Fibroblast of skin of right quadriceps (primary cell): ENCODE measurements at regions not wholly inside any gene's neighbourhood (a gene's known extent, or its start where the extent isn't known, plus 50 kb on each side); places are given as distances from the start of the nearest gene placed in this dataset.

ENCODE experiments used
- DNase-seq: peaks from one replicate; pipeline ENCODE4 v3.0.0-alpha.2; 2013

DNA sequence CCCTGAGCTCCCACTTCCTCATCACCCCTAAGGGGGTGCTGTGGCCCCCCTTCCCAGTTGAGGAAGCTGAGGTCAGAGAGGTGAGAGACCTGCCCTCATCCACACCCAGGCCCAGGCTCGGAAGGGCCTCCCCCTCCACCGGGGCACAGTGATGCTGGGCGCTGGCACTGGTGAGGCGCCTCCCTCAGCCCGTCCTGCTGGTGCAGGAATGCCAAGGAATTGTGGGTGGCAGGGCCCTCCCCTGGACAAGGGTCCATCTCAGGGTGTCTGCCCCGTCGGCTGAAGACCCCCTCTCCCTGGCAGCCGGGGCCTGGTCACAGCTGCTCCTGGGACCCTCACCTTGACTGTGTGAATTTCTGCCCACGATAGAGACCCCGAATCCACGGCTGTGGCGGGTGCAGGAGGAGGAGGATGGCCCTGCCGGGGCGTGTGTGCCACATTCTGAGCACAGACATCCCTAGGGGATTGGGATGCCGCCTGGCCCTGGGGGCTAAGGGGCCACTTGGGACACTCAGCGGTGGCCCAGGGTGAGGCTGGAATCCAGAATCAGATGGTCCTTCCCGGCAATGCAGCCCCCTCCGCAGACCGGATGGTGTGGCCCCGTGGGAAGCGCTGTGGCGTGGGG is 70.2 kb upstream of the GATA5 start:
- DNase-seq = no peak

DNA sequence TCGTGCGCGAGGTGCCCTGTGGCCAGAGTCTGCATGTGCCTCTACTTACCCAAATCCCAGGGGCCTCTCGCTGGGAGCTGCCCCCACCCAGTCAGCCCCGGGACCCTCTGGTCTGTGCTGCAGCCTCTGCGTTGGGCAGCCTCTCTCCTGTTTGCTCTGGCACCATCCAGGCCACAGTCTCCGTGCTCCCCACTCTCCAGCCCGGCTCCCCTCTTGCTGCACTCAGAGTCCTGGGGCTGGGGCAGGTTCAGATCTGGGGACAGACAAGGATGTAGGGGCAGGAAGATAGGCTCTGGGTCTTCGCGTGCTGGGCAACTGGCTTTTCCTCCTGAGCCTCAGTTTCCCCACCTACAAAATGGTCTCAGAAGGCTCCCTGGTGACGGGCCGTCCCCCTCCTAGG is 70.8 kb upstream of the GATA5 start:
- no peak for DNase-seq

DNA sequence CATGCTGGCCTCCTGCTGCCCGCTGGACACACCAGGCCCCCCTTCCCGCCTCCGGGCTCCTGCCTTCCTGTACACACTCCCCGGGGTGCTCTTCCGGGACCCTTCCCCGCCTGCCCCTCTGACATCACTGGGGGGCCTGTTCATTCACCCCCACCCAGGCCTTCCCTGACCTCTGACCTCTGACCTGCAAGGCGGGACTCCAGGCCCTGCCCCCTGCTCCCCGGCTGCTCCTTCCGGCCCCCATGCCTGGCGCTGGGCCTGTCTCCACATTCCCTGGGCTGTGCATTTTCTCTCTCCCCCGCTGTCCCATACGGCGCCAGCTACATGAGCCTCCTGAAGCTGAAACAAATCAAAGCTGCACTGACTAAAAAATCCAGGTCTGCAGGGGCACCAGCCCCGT is 71.6 kb upstream of the GATA5 start:
- DNase-seq = no peak

DNA sequence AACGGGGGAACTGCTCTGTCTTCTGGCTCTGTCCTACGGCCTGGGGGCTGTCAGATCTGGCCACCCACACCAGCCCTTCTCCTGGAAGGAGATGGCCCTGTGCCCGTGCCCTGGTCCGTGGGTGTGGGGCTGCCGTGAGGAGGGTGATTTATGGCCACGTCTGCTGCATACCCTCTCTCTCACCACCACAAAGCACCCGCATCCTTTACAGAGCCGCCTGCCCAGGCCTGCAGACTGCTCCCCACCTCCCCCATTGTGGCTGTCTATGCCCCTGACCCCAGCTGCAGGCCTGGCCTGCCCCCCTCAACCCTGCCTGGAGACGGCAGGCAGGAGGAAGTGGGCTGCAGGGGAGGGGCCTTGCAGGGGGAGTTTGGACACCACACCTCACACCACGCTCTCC is 72.7 kb upstream of the GATA5 start:
- no peak for DNase-seq

DNA sequence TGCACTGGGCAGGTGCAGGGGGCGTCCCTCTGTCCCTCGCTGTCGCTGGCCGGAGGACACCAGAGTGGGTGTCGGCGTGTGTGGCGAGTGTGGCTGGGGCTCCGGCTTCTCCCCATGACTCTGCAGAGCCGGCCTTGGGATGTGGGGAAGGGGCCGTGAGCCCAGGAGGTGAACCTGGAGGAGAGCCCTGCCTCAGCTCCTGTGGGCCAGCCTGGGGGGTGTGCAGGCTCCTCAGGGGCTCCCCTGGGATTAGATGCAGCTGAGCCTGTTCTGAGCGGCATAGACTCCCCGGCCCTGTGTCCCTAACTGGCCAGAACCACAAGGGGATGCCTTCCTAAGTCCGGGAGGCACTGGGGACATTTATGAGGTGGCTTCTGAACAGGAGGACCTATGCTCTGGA is 73.2 kb upstream of the GATA5 start:
- no peak for DNase-seq

DNA sequence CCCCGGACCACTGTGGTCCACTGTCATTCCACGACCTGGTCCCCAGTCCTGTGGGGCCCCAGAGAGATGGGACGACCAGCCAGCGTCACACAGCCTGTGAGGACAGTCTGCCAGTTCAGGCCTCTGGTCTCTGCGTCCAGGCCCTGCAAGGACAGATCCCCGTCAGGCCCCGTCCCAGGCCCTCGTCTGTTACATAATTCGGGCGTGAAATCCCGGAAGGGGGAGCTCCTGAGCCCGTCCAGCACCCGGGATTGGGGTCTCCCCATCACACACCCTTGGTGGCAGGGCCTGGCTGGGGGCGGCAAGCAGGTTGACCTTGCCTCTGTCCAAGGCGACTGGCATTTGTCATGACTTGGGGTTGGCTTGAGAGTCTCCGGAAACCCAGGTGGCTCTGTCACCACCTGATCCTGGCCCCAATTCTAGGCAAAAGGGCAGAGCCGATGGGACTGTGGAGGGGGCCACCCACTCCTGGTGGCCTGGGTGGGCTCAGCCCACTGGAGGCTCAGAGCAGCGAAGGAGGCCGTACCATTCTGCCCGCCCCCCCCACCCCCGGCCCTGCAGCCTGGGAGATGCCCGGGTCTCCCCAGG is 73.8 kb upstream of the GATA5 start:
- DNase-seq = no peak

DNA sequence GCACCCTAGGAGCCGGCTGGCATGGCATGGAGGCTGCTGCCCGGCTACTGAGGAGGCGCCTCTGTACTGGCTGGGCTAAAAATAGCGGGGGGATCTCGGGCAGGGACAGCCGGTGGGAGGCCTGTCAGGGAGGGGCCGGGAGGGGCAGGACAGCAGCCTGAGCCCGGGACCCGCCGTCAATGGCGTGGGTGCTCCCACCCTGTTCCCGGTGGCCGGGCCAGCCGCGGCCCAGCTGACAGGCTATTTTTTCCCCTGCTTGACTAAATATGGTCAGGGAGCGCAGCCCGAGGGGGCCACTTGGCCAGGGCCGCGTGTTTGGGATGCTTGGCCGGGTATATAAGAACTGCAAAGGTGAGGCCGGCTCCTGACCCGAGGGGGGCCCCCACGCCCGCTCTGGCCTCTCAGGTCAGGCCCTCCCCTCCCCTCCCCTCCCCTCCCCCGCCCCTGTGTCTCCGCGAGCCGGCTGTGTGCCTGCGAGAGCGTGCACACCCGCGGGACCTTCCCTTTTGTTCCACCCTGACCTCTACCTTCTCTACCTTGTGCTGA is 74.4 kb upstream of the GATA5 start:
- DNase-seq = no peak

DNA sequence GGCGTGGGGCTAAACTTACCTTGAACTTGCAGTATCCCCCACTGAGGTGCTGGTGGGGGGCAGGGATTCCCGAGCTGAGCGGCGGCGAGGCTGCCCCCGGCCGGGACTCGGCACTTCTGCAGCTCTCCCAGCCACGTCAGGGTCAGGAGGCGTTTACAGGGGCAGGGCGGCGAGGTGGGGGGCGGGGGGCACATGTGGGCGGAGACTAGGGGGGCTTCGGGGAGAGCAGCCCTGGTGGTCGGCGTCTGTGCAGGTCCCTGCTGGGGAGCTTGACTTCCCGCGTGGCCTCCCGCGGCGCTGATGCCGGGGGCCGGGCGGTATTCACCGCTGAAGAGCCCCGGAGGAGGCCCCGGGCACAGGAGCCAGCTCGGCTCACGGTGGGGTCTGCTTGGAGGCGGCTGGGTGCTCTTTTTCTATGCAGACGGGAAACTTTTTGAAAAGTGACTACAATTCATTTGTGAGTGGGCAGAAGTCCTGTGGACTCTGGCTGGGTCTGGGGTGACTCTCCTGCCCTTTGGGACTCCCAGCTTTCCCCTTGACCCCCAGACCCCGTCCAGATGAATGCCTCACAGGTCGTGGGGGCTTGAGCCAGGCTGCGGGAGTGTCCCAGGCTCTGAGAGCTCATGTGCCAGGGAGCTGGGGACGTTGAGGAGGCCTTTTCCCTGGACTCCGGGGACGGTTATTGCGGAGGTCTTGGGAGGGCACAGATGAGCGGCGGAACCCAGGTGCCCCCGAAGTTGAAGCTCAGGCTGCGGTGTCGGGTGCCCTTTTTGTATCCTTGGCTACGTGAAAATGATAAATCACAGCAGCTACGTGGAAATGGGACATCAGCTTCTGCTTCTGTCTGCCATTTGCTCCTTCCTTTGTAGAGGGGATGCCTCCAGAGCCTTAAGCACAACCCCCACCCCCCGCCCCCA is 75.9 kb upstream of the GATA5 start:
- DNase-seq = no peak

DNA sequence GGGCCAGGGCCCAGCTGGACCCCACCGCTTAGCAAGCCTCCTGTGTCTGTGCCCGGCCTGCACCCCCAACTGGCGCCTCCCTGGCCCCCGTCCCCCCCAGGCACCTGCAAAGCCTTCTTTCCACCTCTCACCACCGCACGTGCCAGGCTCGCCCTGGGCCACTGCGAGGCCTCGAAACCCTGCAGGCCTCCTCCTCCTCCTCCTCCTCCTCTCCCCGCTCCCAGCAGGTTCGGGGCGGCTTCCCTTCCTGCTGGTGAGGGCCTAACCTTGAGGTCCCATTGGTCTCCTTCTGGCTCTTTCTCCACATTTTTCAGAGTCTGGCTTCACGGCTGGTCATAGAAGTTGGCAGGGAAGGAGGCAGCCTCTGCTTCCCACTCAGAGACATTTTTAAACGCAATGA is 76.8 kb upstream of the GATA5 start:
- no peak for DNase-seq

DNA sequence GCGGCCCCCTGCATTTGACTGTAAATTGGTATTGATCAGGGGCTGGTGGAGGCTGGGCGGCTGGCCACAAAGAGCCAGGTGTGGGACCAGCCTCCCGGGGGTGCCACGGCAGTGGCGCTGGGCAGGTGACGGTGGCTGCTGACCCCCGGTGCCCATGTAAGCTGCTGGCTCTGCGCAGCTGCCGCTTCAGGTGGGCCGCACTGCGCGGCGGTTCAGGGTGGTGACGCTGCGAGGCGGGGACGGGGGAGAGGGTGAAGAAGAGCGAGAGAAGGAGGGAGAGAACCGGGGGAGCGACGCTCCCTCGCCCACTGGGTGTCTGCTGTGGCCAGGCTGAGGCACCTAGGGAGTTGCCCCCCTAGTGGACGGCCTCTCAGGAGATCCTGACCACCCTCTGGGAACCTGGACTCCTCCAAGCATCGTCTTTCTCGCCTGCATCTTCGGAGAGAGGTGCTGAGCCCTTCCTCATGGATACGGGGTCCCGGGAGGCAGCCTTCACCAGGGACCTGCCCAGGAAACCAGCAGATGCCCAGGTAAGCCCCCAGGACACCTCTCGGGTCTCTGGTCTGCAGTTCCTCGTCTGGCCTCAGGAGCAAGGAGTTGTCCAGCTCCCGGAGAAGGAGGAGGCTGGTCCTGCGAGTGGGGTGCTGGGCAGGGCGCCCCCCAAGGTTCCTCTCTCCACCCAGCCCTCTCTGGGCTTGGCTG is 77.5 kb upstream of the GATA5 start:
- no peak for DNase-seq

DNA sequence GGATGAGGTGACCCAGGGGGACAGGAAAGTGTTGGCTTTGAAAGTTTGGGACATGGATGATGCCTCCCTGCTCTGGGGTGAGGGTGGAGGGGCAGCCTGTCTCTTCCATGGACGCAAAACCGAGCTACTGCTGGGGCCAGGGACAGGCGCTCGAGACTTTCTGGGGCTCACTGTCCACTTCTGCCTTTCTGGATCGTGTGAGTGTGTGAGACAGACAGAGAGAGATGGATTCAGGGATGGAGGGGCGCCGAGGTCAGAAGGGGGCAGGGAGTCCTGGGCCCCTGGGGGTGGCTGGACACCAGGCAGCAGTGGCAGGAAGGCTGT is 78.0 kb upstream of the GATA5 start:
- DNase-seq = no peak

DNA sequence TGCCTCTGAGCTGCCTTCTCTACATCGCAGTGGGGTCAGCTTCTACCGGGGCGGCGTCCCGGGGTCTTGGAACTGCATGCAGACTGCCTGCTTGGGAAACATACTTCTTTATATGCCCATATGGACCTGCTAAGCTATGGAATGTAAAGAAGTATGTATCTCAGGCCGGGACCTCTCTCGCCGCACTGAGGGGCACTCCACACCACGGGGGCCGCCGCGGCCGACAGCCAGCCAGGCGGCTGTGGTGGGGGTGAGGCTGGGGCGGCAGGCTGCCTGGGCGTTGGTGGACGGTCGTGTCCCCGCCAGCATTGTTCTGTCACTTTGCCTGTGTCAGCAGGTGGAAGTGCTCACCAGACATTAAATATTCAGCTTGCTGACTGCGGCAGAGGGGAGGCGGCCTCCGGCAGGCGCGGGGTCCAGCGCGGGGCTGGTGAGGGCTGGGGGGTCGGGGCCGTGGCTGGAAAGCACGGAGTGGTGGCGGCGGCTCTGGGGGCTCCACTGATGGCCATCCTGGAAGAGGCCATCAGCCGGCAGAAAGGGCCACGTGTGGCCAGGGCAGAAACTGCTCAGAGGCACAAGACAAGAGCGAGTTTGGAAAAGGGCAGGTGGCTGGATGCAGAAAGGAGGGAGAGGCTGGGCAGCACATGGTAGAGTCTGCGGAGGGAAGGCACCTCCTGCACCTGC is 78.6 kb upstream of the GATA5 start:
- no peak for DNase-seq

DNA sequence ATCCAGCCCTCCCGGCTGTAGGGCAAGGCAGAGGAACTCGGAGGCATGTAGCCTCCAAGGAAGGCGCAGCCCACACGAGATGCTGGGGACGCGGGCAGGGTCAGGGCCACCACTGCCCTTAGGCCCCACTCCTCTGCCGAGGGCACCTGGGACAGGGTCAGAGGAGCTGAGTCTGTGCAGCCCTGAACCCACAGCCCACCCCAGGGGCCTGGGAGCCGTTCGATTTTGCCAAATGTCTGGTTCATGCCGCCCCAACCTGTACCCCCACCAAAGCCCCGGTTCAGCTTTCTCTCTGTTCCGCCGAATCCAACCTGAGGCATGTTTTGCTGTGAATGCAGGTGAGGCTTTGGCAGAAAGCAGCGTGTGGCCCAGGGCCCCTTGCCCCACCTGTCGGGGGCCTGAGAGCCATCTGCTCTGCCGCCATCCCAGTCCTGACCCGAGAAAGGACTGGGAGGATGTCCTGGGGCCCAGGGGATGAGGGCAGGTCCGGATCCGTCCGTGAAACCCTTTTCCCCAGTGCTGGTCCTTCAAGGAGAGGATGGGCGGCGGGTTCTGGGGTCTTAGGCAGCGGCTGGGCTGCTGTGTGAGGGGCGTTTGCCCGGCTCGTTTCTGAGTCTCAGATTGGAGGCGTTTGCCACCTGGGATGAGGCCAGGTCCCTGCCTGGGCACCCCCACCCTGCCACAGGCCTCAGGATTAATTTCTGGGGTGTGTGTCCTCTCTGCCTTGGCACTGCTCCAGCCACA is 79.3 kb upstream of the GATA5 start:
- DNase-seq = no peak

DNA sequence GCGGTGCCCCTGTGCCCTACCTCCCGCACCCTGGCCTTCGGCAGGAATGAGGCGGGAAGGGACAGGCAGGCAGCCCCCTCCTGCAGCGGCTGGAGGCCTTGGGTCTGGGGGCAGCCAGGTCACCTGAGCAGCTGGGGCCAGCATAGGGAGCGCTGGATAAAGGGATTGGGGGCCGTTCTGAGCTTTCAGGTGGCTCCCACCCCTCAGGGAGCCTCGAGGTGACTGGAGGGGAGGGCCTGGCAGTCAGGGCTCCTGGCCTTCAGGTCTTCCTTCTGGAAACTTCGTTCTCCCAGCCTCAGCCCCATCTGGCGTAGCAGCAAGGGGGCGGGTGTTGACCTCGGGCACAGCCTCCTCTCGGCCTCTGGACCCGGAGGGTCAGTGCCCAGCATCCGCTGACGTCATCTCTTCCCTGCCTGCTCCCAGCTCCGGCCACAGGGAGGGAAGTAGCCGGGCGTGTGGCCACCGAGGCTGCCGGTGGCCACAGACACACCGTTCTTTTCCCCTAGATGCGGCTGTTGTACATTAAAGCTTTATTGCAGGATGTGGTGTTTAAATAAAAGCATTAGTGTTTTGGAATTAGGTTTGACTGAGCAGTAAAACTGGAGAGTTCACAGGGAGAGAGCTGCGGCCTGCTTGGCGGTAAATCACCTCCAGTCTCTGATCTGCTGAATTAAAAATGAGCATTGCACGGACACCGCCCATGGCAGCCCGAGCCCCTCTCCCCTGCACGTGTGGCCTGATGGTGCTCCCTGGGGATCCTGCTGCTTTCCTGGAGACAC is 80.0 kb upstream of the GATA5 start:
- no peak for DNase-seq

DNA sequence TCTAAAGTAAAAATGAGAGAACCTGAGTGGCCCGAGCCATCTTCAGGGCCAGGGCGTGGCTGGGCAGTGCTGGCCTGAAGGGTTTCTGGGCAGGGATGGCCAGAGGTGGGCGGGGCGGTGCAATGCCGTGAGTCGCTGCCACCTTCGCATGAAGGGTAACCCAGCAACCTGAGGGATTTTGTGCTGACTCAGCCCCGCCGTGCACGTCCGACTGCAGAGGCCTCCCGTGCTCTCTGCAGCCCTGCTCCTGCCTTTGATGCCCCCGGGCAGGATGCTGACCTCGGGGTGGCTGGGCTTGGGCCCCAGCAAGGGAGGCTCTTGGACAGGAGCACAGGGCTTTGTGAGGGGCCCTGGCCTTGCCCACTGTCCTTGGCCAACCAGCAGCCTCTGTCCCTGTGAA is 81.7 kb upstream of the GATA5 start:
- no peak for DNase-seq

DNA sequence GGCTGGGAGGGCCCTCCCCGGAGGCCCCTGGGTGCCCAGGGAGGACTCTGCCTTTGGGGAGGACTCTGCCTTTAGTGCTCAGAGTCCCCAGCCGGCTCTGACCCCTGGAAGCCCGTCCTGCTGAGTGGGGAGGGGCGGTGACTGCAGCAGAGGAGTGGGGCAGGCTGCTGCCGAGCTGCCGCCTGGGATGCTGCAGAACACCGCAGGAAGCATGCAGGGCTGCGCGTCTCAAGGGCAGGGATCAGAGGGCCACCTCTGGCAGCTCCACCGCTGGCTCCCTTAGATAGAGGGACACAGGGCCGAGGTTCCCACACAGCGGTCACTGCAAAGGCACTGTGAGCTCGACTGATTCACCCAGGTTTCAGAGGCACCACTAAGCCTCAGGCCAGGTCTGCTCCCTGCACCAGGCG is 82.2 kb upstream of the GATA5 start:
- no peak for DNase-seq

DNA sequence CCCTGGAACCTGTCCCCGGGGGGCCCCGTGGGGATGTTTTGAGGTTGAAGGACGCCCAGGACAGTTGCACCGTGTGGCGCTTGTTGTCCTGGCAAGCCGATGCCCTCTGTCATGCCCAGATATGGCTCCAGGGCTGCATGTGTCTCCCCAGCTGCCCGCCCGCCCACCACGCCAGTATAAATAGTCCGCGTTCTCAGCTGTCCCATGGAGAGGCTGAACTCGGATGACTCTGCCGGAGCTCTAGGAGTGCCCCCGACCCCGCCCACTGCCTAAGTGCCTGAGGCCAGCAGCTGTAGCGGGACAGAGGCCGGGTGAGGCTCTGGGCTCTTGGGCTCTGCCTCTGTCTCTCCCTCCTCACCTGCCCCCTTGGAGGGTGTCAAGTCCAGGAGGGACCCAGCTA is 83.0 kb upstream of the GATA5 start:
- no peak for DNase-seq

DNA sequence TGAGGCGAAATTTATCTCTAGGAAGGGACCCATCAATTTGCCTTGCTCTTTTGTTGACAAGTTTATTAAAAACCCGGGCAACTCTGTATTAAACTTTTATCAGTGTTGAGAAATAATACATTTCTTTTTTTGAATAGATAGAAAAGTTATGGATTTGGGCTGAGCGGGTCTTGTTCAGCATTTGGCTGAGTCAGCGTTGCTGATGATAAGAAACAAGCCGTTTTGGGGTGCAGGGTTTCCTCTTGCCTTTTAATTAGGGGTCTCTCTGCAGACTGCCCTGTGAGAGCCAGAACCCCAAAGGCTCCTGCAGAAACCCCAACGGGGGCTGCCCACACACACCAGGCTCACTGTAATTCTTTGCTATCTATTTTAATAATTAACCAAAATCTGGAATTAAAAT is 82.1 kb upstream of the SLCO4A1 start:
- no peak for DNase-seq

DNA sequence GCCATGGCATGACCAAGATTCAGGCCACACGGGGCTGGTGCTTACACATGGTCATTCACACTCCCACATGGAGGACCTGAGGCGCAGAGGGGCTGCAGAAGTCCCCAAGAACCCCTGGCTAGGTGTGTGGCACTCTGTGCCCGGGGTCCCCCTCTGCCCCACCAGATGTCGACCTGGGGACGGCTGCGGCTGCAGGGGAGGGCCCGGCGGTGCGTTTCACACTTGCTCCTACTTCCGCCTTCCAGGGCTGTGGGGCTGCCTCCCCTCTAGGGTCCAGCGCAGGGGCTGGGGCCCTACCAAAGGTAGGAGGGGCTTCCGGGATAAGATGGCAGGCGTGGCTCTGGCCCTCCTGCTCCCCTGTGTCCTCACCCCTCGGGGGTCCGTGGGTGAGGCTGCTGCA is 81.1 kb upstream of the SLCO4A1 start:
- DNase-seq = no peak

DNA sequence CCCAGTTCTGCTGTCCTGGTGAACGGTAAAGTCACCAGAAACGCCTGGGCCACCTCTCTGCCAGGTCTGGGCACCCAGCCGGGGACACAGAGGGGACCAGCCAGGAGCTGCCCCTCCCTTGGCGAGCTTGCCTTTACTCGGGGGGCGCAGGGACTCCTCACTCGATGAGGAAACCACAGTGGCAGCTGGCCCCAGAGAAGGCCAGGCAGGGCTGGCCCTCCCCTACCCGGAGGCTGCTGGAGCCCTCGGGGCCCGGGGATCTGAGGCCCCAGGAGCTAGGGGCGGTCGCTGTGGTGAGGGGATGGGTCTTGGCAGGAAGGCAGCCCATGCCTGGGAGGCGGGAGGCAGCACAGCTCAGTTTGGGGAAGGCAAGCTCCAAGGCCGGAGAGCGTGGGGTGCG is 80.4 kb upstream of the SLCO4A1 start:
- DNase-seq = no peak

DNA sequence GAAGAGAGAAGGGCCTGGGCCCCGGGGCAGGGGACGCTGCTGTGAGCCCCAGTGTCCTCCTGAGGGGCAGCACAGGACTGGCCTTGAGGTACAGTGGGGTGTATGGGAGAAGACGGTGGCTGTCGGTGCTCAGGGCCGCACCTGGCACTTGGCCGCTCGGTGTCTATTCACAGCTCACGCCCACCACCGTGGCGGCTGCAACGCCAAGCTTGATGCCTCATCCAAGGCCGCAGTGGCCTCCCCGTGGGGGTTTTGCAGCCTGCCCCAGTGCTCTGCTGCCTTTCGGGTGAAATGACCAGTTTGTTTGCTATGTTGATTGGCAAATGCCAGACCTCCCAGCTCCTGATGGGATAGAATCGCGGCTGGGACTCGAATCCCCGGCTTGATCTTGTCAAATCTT is 79.5 kb upstream of the SLCO4A1 start:
- DNase-seq = no peak
